DMS53 (cell line): ENCODE measurements at regions not wholly inside any gene's neighbourhood (a gene's known extent, or its start where the extent isn't known, plus 50 kb on each side); places are given as distances from the start of the nearest gene placed in this dataset.

Experiments
- DNase-seq: peaks from one replicate; lab custom pipeline; 2025; lab: John Stamatoyannopoulos, UW

DNA sequence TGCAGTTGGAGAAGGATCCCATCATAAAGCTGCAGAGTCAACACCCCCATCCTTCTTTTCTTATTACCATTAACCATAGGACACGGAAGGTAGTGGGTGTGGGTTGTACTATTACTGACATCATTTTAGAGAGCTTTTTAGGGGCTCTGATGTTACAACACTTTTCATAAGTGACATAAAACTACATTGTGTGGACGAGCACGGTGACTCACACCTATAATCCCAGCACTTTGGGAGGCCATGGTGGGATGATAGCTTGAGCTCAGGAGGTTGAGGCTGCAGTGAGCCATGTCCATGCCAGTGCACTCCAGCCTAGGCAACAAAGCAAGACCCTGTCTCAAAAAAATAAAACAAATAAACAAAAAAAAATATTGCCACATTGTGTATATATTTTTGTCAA is 167.1 kb downstream of the DUSP6 start:
- peak; percentile 40 for DNase-seq

DNA sequence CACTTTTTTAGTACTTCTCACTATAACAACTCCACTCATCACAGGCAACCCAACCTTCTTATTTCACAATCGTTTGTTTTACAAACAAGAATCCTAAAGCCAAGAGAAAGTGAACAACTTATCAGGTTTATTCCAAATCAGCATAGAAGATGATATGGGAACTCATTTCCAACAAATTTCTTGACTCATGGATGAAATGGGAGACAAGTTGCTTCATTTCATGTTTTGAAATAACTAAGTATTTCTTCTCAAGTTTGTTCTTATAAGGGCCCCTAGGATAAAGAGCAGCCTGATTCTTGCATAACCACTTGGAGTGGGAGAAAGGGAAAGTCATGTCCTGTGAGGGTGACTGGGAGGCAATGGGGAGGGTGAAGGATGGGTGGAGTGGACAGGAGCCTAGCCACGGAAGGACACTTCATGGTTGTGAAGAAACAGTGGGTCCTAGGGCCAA is 168.3 kb downstream of the DUSP6 start:
- DNase-seq, result peak; percentile 17

DNA sequence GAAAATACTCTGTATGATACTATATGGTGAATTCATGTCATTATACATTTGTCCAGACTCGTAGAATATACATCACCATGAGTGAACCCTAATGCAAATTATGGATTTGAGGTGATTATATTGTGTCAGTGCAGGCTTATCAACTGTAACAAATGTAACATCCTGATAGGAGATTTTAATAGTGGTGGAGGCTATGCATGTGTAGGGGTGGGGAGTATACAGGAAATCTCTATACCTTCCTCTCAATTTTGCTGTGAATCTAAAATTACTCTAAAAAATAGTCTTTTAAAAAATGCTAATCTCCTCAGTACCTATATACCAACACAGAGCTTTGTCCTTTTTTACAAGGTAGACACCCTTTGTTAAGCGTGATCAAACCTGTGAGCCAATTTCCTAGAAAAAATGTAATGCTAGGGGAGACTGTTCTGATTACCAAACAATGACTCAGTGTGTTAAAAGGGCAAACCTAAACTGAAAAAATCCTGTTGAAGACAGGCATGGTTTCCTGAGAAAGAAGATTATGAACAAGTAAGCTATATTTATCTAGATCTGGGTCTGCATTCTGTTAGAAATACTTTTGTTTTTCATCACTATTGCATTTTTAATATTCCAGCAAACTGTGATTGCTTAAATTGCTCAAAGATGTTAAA is 170.9 kb downstream of the DUSP6 start:
- peak; percentile 81 for DNase-seq

DNA sequence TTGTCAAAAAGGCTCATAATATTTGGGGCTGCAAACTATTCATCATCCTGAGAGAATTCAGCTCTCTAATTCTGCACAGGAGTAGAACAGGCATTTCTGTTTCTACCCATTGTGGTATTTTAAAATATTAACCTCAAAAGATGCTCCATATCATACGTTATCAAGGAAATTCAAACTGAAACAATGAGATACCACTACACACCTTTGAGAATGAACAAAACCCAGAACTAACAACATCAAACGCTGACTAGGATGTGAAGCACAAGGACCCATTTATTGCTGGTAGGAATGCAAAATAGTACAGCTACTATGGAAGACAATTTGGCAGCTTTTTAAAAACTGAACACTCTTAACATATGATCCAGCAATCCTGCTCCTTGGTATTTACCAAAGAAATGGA is 171.8 kb downstream of the DUSP6 start:
- DNase-seq, result no peak

DNA sequence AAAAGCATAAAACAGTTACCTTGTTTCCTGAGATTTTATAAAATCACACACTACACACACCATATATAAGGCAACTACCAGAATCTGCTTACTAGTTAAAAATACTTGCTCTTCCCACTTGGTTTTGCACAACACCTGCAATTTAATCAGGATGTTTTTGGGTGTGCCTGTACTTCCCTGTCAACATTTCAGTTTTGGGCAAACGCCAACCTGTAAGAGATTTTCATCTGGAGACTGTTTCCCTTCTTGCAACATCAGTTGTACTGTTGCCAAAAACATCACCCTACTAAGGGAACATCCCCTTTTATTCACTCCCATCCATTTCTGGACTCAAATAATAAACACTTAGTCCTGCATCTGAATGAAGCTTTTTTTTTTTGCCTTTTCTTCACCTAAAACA is 172.3 kb downstream of the DUSP6 start:
- peak; percentile 25 for DNase-seq

DNA sequence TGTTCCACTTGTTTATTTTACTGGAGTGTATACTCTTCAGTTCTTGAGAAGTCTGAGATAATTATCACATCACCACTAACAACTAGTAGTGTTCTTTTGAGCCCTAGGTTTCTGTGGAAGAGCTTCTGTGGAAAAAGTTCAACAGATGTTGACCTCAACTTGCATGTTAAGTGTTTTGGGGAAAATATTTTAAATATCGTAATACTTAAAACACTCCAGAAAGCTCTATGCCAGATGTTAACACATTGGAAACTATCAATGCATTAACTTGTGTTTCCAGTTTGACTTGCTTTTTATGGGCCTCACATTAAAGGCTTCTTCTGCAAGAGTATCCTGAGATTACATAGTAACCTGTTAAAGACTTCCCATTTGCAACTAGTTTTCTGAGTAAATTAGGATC is 173.1 kb downstream of the DUSP6 start:
- peak; percentile 46 for DNase-seq

DNA sequence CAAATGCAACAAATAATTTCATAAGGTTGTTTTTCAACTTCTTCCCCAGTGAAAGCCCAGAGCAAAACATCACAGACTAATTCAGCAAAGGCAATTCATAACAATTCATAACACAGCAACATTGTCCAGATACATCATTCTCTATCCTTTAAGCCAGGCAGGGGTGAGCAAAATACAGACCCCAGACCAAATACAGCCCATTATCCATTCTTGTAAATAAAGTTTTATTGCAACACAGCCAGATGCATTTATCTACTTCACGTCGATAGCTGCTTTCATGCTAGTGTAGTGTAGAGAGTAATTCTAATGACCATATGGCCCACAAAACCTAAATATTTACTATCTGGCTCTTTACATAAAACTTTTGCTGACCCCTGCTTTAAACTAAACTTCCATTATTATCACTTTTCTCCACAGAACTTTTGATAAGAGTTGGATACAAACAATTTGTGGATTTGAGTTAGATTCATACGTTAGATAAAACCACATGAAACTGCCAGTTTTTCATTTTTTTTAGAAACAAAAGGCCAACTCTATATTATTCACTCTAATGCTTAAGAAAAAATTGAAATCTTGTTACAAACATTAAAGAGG is 174.4 kb downstream of the DUSP6 start:
- DNase-seq, result no peak

DNA sequence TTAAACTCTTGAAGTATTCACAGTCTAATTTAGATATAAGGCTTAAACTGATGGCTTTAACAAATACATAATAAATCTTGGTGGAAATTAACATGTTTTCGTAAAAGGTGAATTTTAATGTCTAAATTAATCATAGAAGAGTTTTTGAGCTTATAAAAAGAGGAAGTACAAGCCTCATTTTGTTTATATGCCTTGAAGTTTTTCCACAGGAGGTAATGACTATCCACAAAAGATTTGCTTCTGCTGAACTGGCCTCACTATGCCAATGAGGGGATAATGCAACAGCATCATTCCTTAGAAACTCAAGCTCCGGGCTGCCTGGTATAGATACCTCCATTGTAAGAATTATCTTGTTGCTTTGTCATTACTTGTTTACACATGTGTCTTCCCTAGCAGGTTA is 175.6 kb downstream of the DUSP6 start:
- DNase-seq, result no peak

DNA sequence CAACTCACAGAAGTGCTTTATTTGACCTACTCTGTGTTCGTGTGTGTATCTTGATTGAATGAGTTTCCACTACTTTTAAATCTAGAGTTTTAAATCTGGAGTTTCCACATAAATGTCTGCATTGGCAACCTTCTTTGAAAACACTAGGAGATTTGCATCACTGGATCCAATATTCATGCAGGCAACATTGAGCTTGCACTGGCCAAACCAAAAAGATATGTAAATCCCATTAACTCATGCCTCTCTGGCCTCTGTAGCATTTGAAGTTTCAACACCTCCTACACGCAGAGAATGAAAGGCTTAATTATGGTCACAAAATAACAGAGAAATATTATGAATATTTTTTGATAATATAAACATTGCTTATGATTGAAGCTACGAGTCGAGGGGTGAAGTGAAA is 178.6 kb downstream of the DUSP6 start:
- DNase-seq, result no peak

DNA sequence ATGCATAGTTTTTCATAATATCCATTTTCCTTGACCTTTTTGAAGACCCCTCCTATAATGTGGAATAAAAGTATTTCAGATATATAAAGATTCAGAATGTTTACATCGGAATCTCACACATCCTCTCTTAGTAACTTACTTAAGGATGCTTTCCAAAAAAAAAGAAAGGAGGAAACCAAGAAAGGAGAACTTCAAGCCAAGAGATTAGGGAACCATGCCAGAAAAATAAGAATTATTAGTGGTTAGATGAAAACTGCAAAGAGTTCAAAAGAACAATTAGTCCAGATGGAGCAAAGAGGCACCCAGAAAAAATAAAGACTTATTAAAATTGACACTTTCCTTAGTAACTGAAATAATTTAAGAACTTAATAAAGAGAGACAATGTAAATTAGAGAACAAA is 179.2 kb downstream of the DUSP6 start:
- DNase-seq, result no peak

DNA sequence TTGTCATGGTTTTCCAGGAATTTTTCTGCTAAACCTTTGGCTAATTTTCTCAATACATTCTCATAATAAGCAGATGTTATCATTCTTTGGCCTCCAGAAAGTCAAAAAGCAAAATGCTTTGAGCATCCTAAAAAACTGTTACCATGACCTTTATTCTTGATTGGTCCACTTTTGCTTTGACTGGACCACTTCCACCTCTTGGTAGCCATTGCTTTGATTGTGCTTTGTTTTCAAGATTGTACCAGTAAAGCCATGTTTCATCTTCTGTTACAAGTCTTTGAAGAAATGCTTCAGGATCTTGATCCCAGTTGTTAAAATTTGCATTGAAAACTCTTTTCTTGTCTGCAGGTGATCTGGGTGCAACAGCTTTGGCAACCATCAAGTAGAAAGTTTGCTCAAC is 180.1 kb downstream of the DUSP6 start:
- DNase-seq, result no peak

DNA sequence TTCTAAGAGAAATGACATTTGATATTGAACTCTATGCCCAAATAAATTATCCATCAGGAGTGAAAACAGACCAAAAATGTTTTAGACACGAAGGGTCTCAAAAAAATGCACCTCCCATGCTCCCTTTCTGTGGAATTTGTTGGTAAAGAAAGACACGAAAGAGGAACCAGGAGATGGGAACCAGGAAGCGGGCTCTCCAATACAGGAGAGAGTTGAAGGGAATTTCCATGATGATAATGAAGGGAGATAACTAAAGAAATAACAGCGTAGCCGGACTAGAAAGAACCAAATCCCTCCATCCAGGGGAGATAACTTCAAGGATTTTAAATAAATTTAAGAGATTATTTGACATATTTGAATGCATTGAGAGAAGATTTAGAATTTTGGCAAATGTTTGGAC is 183.0 kb downstream of the DUSP6 start:
- DNase-seq, result no peak

DNA sequence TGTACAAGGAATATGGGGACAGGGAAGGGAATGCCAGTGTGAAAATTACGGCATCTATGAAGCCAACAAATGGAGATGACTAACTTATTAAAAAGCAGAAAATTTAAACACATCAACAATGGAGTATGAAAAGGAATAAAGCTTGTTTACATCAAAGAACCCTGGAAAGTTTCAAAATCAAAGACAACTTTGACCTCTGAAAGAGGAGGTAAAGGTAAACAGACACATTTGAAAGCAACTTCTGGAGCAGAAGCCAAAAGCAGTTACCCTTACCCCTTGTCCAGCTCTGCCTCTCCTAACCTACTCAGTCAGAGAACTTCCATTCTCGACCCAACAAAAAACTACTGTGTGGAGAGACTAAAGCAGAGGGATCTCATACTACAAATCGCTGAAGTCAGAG is 184.3 kb downstream of the DUSP6 start:
- DNase-seq, result no peak

DNA sequence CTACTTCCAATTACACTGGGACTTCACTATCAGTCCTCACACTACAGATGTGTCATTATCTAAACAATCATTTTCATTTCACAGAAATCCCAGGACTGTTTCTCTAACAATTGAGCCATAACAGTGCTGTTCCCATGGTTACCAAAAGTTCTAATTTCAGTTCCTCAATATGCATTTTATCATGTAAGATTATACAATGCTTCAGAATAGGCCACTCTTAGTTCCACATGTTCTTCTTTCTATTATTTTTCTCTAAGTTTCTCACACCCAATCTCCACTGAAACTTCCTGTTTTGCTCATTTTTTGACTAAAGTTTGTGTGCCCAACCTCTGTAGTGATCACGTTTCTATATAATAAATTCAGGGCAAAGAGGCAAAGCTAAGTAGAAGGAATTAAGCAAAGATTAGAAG is 185.8 kb downstream of the DUSP6 start:
- peak; percentile 72 for DNase-seq

DNA sequence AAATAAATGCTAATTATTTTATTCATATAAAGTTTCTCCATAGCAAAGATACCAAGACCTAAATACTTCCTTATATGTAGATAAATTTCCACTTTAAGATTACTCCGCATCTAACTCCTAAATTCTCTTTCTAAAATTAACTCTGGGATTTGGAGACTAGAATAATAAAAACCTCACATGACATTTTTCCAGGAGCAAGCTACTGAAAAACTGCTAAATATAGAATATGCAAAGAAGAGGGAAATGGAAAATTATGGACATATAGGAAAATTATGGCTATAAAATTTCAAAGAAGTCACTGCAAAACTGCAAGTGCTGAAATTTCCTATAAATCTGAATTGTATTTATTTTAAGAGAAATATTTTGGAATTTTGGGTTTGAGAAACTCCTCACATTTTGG is 186.2 kb downstream of the DUSP6 start:
- DNase-seq, result no peak

DNA sequence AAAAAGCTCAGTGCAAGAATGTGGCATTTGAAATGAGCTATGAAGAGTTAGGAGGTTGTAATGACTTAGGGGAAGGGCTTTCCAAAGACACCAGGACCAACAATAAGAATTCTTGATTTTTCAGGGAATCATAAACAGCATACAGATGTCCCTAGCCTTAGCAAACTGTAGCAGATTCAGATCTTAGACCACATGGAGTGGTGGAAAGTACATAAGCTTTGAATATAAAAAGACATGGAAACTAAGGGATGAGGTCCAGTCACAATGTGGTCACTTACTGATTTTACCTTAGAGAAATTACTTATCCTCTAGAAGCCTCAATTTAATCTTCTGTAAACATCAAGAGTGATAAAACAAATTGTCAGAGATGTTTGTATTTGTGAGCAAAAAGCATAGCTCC is 186.6 kb downstream of the DUSP6 start:
- DNase-seq, result no peak

DNA sequence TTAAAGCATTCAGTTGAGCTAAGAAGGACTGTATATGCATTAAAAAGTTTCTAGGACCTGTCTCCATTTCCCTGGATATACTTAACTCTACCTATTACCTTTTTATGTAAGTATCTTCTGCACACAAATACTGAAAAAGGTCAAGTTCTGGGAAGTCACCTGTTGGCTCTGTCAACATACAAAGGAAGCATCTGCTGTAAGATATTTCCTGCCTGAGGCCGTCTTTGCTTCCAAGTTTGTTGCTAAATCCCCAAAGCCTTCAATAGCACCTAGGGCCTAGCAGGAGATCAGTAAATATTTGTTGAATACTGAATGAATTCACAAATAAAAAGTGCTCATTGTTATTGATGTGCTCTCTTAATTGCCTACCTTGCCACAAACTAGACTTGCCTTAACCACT is 188.4 kb downstream of the DUSP6 start:
- peak; percentile 64 for DNase-seq

DNA sequence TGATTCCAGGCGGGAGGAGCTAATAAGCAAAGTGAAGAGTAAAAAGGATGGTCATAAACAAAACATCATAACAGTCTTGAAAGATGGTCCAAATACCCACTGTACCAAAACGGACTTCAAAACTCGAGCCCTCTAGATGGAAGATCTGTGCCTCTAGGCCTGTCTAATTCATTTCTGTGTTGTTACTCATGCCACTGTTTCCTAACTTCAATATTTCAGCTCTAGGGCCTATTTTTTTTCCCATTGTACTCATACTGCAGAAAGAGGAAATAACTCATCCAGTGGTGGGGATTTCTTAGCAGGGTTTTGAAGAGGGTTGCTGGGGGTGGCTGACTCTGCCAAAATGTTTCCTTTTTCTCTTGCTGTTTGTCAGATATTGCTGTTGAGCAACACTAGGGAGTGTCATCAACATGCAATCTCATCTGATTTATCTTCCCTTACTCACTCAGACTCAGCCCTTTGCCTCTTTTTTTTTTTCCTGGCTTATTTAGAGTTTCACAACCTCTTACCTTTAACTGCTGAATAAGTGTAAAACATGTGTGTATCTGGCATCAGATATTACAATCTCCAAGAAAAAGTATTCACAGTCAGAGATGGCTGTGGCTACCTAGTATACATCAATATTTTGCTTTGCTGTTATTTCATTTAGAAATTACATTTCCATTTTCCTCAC is 189.6 kb downstream of the DUSP6 start:
- peak; percentile 39 for DNase-seq

DNA sequence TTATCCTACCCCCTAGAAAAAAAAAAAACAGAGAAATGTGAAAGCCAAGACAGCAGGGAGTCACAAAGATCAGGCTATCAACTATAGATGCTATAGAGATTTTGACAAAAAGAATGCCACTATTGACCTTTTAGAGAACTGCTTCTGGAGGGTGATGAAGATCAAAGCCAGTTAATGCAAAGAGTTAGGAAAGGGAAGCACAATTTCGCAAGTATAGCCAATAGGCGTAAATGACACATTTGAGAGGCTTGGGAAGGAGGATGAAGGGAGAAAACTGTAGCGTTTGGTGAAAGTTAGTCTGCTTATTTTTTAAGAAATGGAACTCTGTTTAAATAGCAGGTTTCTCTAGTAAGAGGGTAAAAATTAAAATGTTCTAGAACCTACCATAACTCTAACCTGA is 190.7 kb downstream of the DUSP6 start:
- DNase-seq, result no peak

DNA sequence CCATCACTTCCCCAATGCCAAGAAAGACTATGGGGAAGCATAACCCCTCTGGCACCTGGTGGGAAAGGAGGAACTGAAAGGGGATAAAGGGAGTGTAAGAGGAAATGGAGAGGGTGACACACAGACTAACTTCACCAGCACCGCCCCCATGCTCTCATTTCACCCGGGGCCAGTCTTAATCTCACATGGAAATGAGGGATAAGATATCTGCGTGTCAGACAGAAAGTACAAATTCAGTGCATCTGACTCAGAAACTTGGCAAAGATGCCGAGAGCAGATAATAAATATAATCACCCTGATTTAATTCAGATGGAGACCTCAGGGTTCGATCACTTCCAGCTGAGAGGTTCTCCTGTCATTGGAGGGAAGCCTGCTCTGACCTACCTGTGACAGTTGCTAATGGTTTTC is 191.6 kb downstream of the DUSP6 start:
- peak; percentile 12 for DNase-seq

DNA sequence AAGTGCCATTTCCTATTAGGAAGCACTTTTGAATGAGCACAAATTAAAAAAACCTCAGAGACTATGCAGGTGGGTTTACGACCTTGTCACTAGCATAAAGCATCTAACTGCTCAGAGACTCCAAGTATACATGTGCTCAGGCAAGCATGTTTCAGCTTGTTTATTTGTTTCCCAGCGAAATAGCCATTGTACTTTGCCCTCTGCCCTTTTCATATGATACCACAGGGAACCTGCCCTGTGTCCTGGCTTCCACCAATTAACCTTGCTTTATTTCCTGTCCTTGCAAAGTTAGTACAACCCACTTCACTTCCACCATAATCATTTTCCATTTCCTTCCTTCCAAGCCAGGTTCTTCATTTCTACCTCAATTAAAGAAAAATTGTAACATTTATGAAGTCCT is 194.9 kb downstream of the DUSP6 start:
- peak; percentile 71 for DNase-seq

DNA sequence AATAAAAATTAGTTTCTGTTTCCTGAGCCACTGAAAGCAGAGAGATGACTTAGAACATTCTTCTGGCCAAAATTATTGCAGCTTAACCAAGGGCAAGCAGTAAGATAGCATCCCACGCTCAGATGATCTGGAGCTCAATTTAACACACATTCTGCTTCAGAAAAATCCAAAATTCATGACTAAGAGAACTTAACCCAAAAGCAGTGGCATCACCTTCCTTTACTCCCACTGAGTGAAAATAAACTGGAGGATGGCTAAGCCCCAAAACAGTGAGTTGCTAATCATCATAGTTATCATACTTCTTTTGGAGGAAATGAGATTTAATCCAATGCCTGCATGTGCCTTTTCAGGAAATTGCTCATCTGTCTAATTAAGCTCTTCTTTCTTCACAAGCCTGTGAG is 195.4 kb downstream of the DUSP6 start:
- DNase-seq, result no peak

DNA sequence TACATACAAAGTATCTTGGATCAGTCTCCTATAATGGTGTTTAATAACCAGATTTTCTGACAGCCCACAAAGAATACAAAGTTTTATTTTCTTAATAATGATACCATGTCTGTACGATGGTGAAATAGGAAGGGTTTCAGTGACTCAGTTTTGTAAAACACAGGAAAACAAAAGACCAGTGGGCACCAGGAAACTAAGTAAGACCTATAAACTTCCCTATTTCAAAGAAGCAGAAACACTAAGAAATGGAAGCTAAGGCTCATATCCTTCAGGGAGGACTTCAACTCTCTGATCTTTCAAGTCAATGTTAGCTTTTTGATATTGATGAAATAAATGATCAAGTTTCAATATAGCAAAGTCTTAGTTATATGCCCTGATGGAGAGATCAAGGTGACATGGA is 196.0 kb downstream of the DUSP6 start:
- DNase-seq, result no peak

DNA sequence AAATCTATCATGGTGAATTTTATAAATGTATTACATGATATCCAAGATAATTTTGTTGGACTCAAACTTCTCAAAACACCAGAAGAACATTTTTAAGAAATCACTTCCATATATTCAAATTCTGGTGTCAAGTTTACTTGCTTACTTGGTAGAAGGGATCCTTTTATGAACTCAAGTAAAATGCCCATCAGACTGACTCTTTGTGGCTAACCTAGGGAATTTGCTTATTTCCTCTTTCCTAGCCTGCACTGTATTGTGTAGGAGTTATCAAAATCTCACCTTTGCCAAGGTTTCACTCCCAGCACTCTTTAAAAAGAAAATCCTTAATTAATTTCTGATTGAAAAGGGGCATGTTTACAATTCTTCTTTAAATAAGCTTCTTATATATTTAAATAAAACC is 196.5 kb downstream of the DUSP6 start:
- no peak for DNase-seq
